ENCODE measurements at regions not wholly inside any gene's neighbourhood (a gene's known extent, or its start where the extent isn't known, plus 50 kb on each side); places are given as distances from the start of the nearest gene placed in this dataset.

- TF ChIP-seq POLR2AphosphoS5 (IDR thresholded peaks at IDR 0.05; ENCODE audit: borderline replicate concordance, low read depth, low read length): no peak
- no peak for TF ChIP-seq FOXP2 (optimal IDR thresholded peaks at IDR 0.05; ENCODE audit: control extremely low read depth, extremely low read length, insufficient read depth)
- TF ChIP-seq EZH2 (IDR thresholded peaks at IDR 0.05): no peak
- H3K9ac ChIP-seq (ENCODE audit: insufficient read length): no peak overlapping the region
These were observed 54.9 kb downstream of the DIO3 start for GRCh38 chr14:101616202-101616601.

GRCh38 chr14:101619484-101619883 is 58.2 kb downstream of the DIO3 start:
- Histone ChIP-seq H3K36me3 (ENCODE audit: insufficient read depth, low read length) (no peaks in the 10 kb centered on the region), H3K9me3 (ENCODE audit: low read depth, low read length) (0 out of 2 replicates have a peak, but pooled peaks cover 3% of the 10 kb centered on the region), H3K9ac (ENCODE audit: insufficient read length) (no peak overlapping the region), H3K4me3 (no peak overlapping the region), H3K27ac (no peak overlapping the region)
- DNase-seq (ENCODE audit: low read depth, low spot score): no peak
- no peak for TF ChIP-seq POLR2AphosphoS5 (IDR thresholded peaks at IDR 0.05; ENCODE audit: borderline replicate concordance, low read depth, low read length)
- no peak for TF ChIP-seq FOXP2 (optimal IDR thresholded peaks at IDR 0.05; ENCODE audit: control extremely low read depth, extremely low read length, insufficient read depth)
- no peak for TF ChIP-seq EZH2 (IDR thresholded peaks at IDR 0.05)

More at GRCh38 chr14:101616202-101616601, 54.9 kb downstream of the DIO3 start:
- Histone ChIP-seq H3K36me3 (ENCODE audit: insufficient read depth, low read length) (no peaks in the 10 kb centered on the region), H3K9me3 (ENCODE audit: low read depth, low read length) (0 out of 2 replicates have a peak, but pooled peaks cover 3% of the 10 kb centered on the region), H3K4me3 (no peak overlapping the region), H3K27ac (no peak overlapping the region)
- no peak for DNase-seq (ENCODE audit: low read depth, low spot score)

- no peak for DNase-seq (ENCODE audit: low read depth, low spot score)
- H3K27ac ChIP-seq: no peak overlapping the region
- H3K9me3 ChIP-seq (ENCODE audit: low read depth, low read length): 0 out of 2 replicates have a peak, but pooled peaks cover 3% of the 10 kb centered on the region
- TF ChIP-seq FOXP2 (optimal IDR thresholded peaks at IDR 0.05; ENCODE audit: control extremely low read depth, extremely low read length, insufficient read depth): no peak
- no peak for TF ChIP-seq POLR2AphosphoS5 (IDR thresholded peaks at IDR 0.05; ENCODE audit: borderline replicate concordance, low read depth, low read length)
- TF ChIP-seq EZH2 (IDR thresholded peaks at IDR 0.05): no peak
- H3K4me3 ChIP-seq: no peak overlapping the region
- H3K9ac ChIP-seq (ENCODE audit: insufficient read length): no peak overlapping the region
- H3K36me3 ChIP-seq (ENCODE audit: insufficient read depth, low read length): no peaks in the 10 kb centered on the region
These were observed 58.9 kb downstream of the DIO3 start for GRCh38 chr14:101620031-101620788.

DNA sequence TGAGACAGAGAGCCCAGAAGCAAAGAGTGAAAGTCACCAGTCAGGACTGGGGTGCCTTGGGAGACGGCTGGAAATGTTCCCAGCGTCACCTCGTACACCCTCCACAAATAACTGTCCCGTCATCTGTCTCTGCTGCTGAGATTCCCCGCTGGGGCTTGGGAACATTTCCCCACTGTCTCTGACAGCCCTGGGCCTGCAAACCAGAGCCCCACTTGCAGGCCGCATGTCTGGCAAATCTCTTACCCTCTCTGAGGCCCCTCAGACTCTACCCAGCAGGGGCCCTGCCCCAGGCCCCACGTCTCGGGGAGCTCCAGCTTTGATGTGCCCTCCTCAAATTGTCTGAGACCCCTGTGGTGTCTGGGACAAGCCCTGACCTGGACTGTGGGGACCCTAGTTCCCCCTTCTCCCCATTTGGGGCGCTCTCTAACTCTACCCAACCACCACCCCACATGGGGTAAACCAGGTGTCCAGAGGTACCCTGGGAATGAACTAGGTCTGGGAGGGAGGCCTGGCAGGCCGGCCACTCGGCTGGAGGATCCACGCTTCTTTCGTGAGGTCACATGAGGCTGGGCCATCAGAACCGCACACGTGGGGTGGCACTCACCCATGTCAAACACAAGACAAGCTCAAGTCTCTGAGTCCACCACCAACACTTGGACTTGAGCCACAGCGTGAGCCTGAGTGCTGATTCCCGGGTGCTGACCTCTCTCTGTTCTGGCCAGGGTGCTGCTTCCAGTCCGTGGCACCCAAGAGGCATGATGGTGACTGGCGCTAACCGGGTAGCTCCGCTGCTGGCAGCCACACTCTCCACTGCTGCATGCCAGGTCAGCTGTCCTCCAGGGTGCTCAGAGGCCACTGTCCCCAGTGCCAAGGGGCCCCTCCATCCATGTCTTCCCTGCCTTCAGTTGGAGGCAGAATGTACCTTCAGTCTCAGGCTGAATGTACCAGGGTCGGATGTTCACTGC is 59.8 kb downstream of the DIO3 start:
- no peak for TF ChIP-seq POLR2AphosphoS5 (IDR thresholded peaks at IDR 0.05; ENCODE audit: borderline replicate concordance, low read depth, low read length)
- no peak for TF ChIP-seq EZH2 (IDR thresholded peaks at IDR 0.05)
- TF ChIP-seq FOXP2 (optimal IDR thresholded peaks at IDR 0.05; ENCODE audit: control extremely low read depth, extremely low read length, insufficient read depth): no peak
- H3K9ac ChIP-seq (ENCODE audit: insufficient read length): no peak overlapping the region
- no peak for DNase-seq (ENCODE audit: low read depth, low spot score)
- H3K9me3 ChIP-seq (ENCODE audit: low read depth, low read length): 0 out of 2 replicates have a peak, but pooled peaks cover 3% of the 10 kb centered on the region
- no peak overlapping the region for H3K27ac ChIP-seq
- H3K36me3 ChIP-seq (ENCODE audit: insufficient read depth, low read length): no peaks in the 10 kb centered on the region
- H3K4me3 ChIP-seq: no peak overlapping the region

- Histone ChIP-seq H3K36me3 (ENCODE audit: insufficient read depth, low read length) (no peaks in the 10 kb centered on the region), H3K4me3 (no peak overlapping the region), H3K9ac (ENCODE audit: insufficient read length) (no peak overlapping the region), H3K27ac (no peak overlapping the region), H3K9me3 (ENCODE audit: low read depth, low read length) (no peaks in the 10 kb centered on the region)
- no peak for DNase-seq (ENCODE audit: low read depth, low spot score)
- TF ChIP-seq EZH2 (IDR thresholded peaks at IDR 0.05) (no peak), POLR2AphosphoS5 (IDR thresholded peaks at IDR 0.05; ENCODE audit: borderline replicate concordance, low read depth, low read length) (no peak), FOXP2 (optimal IDR thresholded peaks at IDR 0.05; ENCODE audit: control extremely low read depth, extremely low read length, insufficient read depth) (no peak)
These were observed 61.2 kb downstream of the DIO3 start for GRCh38 chr14:101622251-101623076.

DNA sequence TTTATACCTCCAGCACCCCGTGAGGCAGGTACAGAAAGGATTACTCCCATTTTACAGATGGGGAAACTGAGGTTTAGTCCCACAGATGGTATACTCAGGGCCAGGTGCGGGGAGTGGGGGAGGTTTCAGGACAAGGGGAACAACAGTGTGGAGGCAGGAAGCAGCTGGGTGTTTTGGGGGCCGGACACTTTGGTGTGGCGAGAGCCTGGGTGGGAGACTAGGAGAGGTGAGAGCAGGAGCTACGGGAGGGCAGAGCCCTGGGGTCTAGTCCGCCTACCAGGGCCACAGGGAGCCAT is 61.7 kb downstream of the DIO3 start:
- H3K27ac ChIP-seq: no peak overlapping the region
- TF ChIP-seq EZH2 (IDR thresholded peaks at IDR 0.05) (no peak), POLR2AphosphoS5 (IDR thresholded peaks at IDR 0.05; ENCODE audit: borderline replicate concordance, low read depth, low read length) (no peak), FOXP2 (optimal IDR thresholded peaks at IDR 0.05; ENCODE audit: control extremely low read depth, extremely low read length, insufficient read depth) (no peak)
- DNase-seq (ENCODE audit: low read depth, low spot score): no peak

DNA sequence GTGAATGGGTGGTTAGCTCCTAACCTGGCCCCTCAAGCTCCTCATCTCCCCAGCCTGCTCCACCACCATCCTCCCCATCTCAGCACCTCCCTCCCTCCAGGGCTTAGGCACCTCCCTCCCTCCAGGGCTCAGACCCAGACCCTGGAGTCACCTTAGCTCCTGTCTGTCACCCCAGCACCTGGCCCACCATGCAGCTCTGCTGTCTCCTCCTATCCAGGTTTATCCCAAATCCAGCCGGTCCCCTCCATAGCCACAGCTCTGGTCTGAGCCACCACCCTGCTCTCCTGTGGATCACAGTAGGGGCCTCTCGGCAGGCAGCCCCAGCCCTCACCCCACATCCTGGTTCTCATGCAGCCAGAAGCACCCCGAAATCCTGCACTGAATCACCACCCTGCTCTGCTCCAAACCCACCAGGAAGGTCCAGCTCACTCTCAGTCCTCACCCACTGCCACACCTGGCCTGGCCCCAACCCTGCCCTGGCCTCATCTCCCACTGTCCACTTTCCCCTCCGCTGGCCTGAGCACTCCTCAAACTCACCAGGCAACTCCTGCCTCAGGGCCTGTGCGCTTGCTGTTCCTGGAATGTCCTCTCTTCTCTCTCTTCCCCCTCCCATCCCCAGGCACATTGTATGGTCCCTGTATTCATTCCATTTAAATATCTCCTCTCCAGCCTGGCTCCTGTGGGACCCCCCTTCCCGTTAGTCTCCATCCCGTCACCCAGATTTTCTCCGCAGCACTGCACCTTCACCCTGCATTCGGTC is 62.6 kb downstream of the DIO3 start:
- H3K27ac ChIP-seq: no peak overlapping the region
- H3K4me3 ChIP-seq: no peak overlapping the region
- no peak for DNase-seq (ENCODE audit: low read depth, low spot score)
- H3K9ac ChIP-seq (ENCODE audit: insufficient read length): no peak overlapping the region
- H3K9me3 ChIP-seq (ENCODE audit: low read depth, low read length): no peaks in the 10 kb centered on the region
- H3K36me3 ChIP-seq (ENCODE audit: insufficient read depth, low read length): no peaks in the 10 kb centered on the region
- no peak for TF ChIP-seq POLR2AphosphoS5 (IDR thresholded peaks at IDR 0.05; ENCODE audit: borderline replicate concordance, low read depth, low read length)
- TF ChIP-seq FOXP2 (optimal IDR thresholded peaks at IDR 0.05; ENCODE audit: control extremely low read depth, extremely low read length, insufficient read depth): no peak
- no peak for TF ChIP-seq EZH2 (IDR thresholded peaks at IDR 0.05)

More for the DNA sequence above, 61.7 kb downstream of the DIO3 start:
- Histone ChIP-seq H3K9ac (ENCODE audit: insufficient read length) (no peak overlapping the region), H3K36me3 (ENCODE audit: insufficient read depth, low read length) (no peaks in the 10 kb centered on the region), H3K4me3 (no peak overlapping the region), H3K9me3 (ENCODE audit: low read depth, low read length) (no peaks in the 10 kb centered on the region)

Measured in SK-N-MC (cell line).